Keratinocyte (primary cell): ENCODE measurements at regions not wholly inside any gene's neighbourhood (a gene's known extent, or its start where the extent isn't known, plus 50 kb on each side); places are given as distances from the start of the nearest gene placed in this dataset.

ENCODE experiments used
- DNase-seq: peaks from one replicate; pipeline ENCODE4 v3.0.0-alpha.2; 2011; ENCODE audit warnings: low read depth, missing footprints, low spot score
- FAIRE-seq: peaks from 2 replicates; lab custom pipeline; 2011; peaks lifted over from hg19 to GRCh38; lab: Jason Lieb, UNC
- H2AFZ ChIP-seq: 2 replicates; pipeline ENCODE4 v1.6.0; 2012; ENCODE audit warnings: low read length, control low read depth, inconsistent platforms; ENCODE audit not compliant: control insufficient read depth
- H3K27ac ChIP-seq: 2 replicates; pipeline ENCODE4 v1.5.1; 2011; ENCODE audit warnings: low read length; ENCODE audit not compliant: control insufficient read depth, insufficient read depth
- H3K27me3 ChIP-seq: 3 replicates; pipeline ENCODE4 v1.6.0; 2011; ENCODE audit warnings: low read length; ENCODE audit not compliant: control insufficient read depth, insufficient read depth; ENCODE audit errors: extremely low read depth
- H3K36me3 ChIP-seq, 2 experiments: 2 replicates in 1 of 2; 3 replicates in 1 of 2; pipeline ENCODE4 v1.5.1; 2011; ENCODE audit warnings: low read length in 2 of 2, mild to moderate bottlenecking in 1 of 2; ENCODE audit not compliant: control insufficient read depth in 2 of 2, insufficient read depth in 2 of 2; ENCODE audit errors: extremely low read depth in 1 of 2
- H3K4me1 ChIP-seq: 3 replicates; pipeline ENCODE4 v1.5.1; 2011; ENCODE audit warnings: low read length; ENCODE audit not compliant: control insufficient read depth, insufficient read depth; ENCODE audit errors: extremely low read depth
- H3K4me2 ChIP-seq: 3 replicates; pipeline ENCODE4 v1.6.0; 2011; ENCODE audit warnings: low read depth, low read length; ENCODE audit not compliant: control insufficient read depth, insufficient read depth; ENCODE audit errors: extremely low read depth
- H3K4me3 ChIP-seq, 3 experiments: fragments of 200-600 bp in 1 of 3; sonication (generic) in 1 of 3; 2 replicates in 2 of 3; 3 replicates in 1 of 3; pipeline ENCODE4 v1.5.1; 2011 to 2016; ENCODE audit warnings: low read length in 3 of 3, mild to moderate bottlenecking in 3 of 3, control low read depth in 2 of 3, inconsistent platforms in 1 of 3, low read depth in 1 of 3, mixed read lengths in 1 of 3, mixed run types in 1 of 3, moderate library complexity in 1 of 3; ENCODE audit not compliant: control insufficient read depth in 2 of 3, insufficient read depth in 2 of 3; ENCODE audit errors: extremely low read depth in 1 of 3
- H3K79me2 ChIP-seq: 2 replicates; pipeline ENCODE4 v1.6.0; 2012; ENCODE audit warnings: low read length; ENCODE audit not compliant: control insufficient read depth, insufficient read depth
- H3K9ac ChIP-seq: 3 replicates; pipeline ENCODE4 v1.6.0; 2011; ENCODE audit warnings: low read length; ENCODE audit not compliant: control insufficient read depth, insufficient read depth; ENCODE audit errors: extremely low read depth
- H3K9me1 ChIP-seq: 3 replicates; pipeline ENCODE4 v1.6.0; 2011; ENCODE audit warnings: low read length; ENCODE audit not compliant: control insufficient read depth, insufficient read depth; ENCODE audit errors: extremely low read depth
- H3K9me3 ChIP-seq: 2 replicates; pipeline ENCODE4 v1.5.1; 2012; ENCODE audit warnings: low read depth, low read length; ENCODE audit not compliant: control insufficient read depth
- H4K20me1 ChIP-seq: 3 replicates; pipeline ENCODE4 v1.6.0; 2011; ENCODE audit warnings: low read length; ENCODE audit not compliant: control insufficient read depth, insufficient read depth; ENCODE audit errors: extremely low read depth
- EZH2 ChIP-seq: IDR thresholded peaks from one replicate; pipeline ENCODE4 v1.6.1; 2012; ENCODE audit warnings: inconsistent platforms, mild to moderate bottlenecking, low read length, moderate library complexity
- dilution Hi-C: fragments of 300-500 bp; cut with MboI; formaldehyde crosslinking; loops from one replicate; pipeline ENCODE4 v1.7.0; 2020; ENCODE audit warnings: low sequenced_read_pairs; ENCODE audit not compliant: extremely low pct_ligation_motif_present
- TF ChIP-seq, protein P1 (sequence below), 3 experiments: IDR thresholded peaks in 1 of 3; conservative IDR thresholded peaks in 1 of 3; optimal IDR thresholded peaks in 1 of 3; 2 replicates in 2 of 3; 3 replicates in 1 of 3; pipeline versions ENCODE3 to v1.5.1; 2011; ENCODE audit warnings: low read length in 3 of 3, mild to moderate bottlenecking in 3 of 3, moderate library complexity in 2 of 3, control low read depth in 1 of 3, inconsistent platforms in 1 of 3; ENCODE audit not compliant: insufficient read depth in 2 of 3; ENCODE audit errors: extremely low read depth in 1 of 3

DNA sequence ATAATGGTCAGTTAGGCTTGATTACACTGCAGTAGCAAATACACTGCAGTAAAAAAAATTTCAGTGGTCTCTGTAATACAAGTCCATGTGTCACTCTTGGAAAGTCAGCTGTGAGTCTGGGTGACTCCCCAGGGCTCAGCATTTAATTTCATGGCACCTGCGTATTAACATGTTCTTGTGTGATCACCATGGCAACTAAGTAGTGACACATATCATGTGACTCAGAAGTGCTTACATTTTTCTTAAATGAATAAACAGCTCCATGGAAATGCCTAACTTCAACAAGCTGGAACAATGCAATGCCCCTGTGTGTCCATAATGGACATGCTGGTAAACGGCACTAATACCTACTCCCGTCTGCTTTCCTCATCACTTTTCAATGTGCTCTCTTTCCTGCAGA, 88.5 kb upstream of the ANO4 start:
- no peaks in the 10 kb centered on the region for H3K36me3 ChIP-seq
- dilution Hi-C loops, result no loop called here
- H3K9me3 ChIP-seq, result no peaks in the 10 kb centered on the region
- TF ChIP-seq, protein P1, sequence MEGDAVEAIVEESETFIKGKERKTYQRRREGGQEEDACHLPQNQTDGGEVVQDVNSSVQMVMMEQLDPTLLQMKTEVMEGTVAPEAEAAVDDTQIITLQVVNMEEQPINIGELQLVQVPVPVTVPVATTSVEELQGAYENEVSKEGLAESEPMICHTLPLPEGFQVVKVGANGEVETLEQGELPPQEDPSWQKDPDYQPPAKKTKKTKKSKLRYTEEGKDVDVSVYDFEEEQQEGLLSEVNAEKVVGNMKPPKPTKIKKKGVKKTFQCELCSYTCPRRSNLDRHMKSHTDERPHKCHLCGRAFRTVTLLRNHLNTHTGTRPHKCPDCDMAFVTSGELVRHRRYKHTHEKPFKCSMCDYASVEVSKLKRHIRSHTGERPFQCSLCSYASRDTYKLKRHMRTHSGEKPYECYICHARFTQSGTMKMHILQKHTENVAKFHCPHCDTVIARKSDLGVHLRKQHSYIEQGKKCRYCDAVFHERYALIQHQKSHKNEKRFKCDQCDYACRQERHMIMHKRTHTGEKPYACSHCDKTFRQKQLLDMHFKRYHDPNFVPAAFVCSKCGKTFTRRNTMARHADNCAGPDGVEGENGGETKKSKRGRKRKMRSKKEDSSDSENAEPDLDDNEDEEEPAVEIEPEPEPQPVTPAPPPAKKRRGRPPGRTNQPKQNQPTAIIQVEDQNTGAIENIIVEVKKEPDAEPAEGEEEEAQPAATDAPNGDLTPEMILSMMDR (optimal IDR thresholded peaks at IDR 0.05 in 1 of 3, IDR thresholded peaks at IDR 0.05 in 1 of 3, conservative IDR thresholded peaks at IDR 0.05 in 1 of 3; ENCODE audit: extremely low read depth in 1 of 3, insufficient read depth in 2 of 3, low read length in 3 of 3), result no peak
- TF ChIP-seq EZH2, result no peak
- peak overlapping the region; percentile 85 for H2AFZ ChIP-seq
- peak; percentile 95 for DNase-seq
- H3K27ac ChIP-seq, result peak overlapping the region; percentile 90
- FAIRE-seq, result peak; percentile 96
- H3K27me3 ChIP-seq, result no peaks in the 10 kb centered on the region
- H3K4me2 ChIP-seq, result peak overlapping the region; percentile 84
- H4K20me1 ChIP-seq, result no peaks in the 10 kb centered on the region
- H3K4me1 ChIP-seq, result peaks cover 15% of the 10 kb centered on the region
- no peaks in the 10 kb centered on the region for H3K9me1 ChIP-seq
- H3K9ac ChIP-seq, result peak overlapping the region; percentile 46
- H3K4me3 ChIP-seq, result peak overlapping the region in 2 of 3 experiments; percentile 12 to 36
- H3K79me2 ChIP-seq, result no peaks in the 10 kb centered on the region

DNA sequence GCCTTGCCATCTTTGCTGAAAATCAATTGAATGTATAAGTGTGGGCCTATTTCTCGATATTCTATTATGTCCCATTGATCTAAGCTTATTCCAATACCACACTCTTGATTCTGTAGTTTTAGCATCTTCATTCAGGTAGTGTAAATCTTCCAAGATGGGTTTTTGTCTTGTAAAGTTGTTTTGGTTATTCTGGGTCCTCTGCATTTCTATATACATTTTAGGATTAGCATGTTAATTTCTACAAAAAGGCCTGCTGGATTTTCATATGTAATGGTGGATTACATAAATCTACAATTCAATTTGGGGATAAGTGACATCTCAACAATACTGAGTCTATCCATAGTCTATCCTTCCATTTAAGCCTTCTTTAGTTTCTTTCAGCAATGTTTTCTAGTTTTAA, 86.0 kb upstream of the ANO4 start:
- Histone ChIP-seq H3K4me3 (no peak overlapping the region), H3K9me3 (no peaks in the 10 kb centered on the region), H3K27ac (no peak overlapping the region), H2AFZ (no peak overlapping the region), H3K36me3 (no peaks in the 10 kb centered on the region), H3K9ac (no peak overlapping the region), H3K9me1 (no peaks in the 10 kb centered on the region), H3K4me1 (peaks cover 15% of the 10 kb centered on the region), H3K27me3 (no peaks in the 10 kb centered on the region), H4K20me1 (no peaks in the 10 kb centered on the region), H3K4me2 (no peak overlapping the region), H3K79me2 (no peaks in the 10 kb centered on the region)
- dilution Hi-C loops, result no loop called here
- FAIRE-seq (no peak), DNase-seq (no peak)
- TF ChIP-seq, protein P1 (optimal IDR thresholded peaks at IDR 0.05 in 1 of 3, IDR thresholded peaks at IDR 0.05 in 1 of 3, conservative IDR thresholded peaks at IDR 0.05 in 1 of 3; ENCODE audit: extremely low read depth in 1 of 3, insufficient read depth in 2 of 3, low read length in 3 of 3), result no peak
- TF ChIP-seq EZH2, result no peak
